Esophagus muscularis mucosa (tissue), 4 donors: ENCODE measurements at regions not wholly inside any gene's neighbourhood (a gene's known extent, or its start where the extent isn't known, plus 50 kb on each side); places are given as distances from the start of the nearest gene placed in this dataset.

ENCODE experiments used
- CTCF ChIP-seq, 3 experiments: fragments of 200-600 bp in 2 of 3; fragments of 450-650 bp in 1 of 3; sonication (generic) in 2 of 3; IDR thresholded peaks; one replicate each; pipeline ENCODE4 v1.5.1; 2017 to 2019; ENCODE audit warnings: antibody characterized with exemption in 3 of 3, mild to moderate bottlenecking in 2 of 3, moderate library complexity in 1 of 3
- EP300 ChIP-seq: sonication (generic); formaldehyde crosslinking; IDR thresholded peaks from one replicate; pipeline ENCODE4 v1.6.1; 2017; ENCODE audit warnings: antibody characterized with exemption
- POLR2A ChIP-seq: fragments of 450-650 bp; IDR thresholded peaks from one replicate; pipeline ENCODE4 v1.6.1; 2017; ENCODE audit warnings: antibody characterized with exemption, moderate library complexity, mild to moderate bottlenecking, low read depth
- POLR2AphosphoS5 ChIP-seq, 2 donors: sonication (generic); formaldehyde crosslinking; IDR thresholded peaks; one replicate each; pipeline ENCODE4 v1.6.1; 2017; ENCODE audit warnings: antibody characterized with exemption in 2 of 2

GRCh38 chr20:19817017-19817416 is 59.0 kb downstream of the RIN2 start:
- TF ChIP-seq EP300 (no peak), CTCF (IDR thresholded peaks at IDR 0.05) (no peak), POLR2A (no peak), POLR2AphosphoS5 (IDR thresholded peaks at IDR 0.05) (peak in 1 of 2 donors; percentile 36)
